HepG2 (cell line): ENCODE measurements at regions not wholly inside any gene's neighbourhood (a gene's known extent, or its start where the extent isn't known, plus 50 kb on each side); places are given as distances from the start of the nearest gene placed in this dataset.

ENCODE experiments used
- E2F5 ChIP-seq: sonication (generic); formaldehyde crosslinking; conservative IDR thresholded peaks from 2 replicates; pipeline ENCODE4 v1.4.0; 2020; ENCODE audit warnings: missing genetic modification reagents
- KIAA2018 ChIP-seq: sonication (generic); formaldehyde crosslinking; IDR thresholded peaks from 2 replicates; pipeline ENCODE4 v1.5.0; 2020; ENCODE audit warnings: mild to moderate bottlenecking, missing genetic modification reagents, borderline replicate concordance
- KLF11 ChIP-seq: IDR thresholded peaks from 2 replicates; pipeline ENCODE4 v1.6.1; 2016; ENCODE audit warnings: missing compliant biosample characterization
- PAWR ChIP-seq: sonication (generic); formaldehyde crosslinking; IDR thresholded peaks from 2 replicates; pipeline ENCODE4 v1.4.0; 2020; ENCODE audit warnings: missing genetic modification reagents, mild to moderate bottlenecking, borderline replicate concordance
- ZBTB37 ChIP-seq: sonication (generic); formaldehyde crosslinking; IDR thresholded peaks from 2 replicates; pipeline ENCODE4 v1.4.0; 2020; ENCODE audit warnings: mild to moderate bottlenecking, missing genetic modification reagents
- TF ChIP-seq, protein P1 (sequence below): sonication (generic); formaldehyde crosslinking; IDR thresholded peaks from 2 replicates; pipeline ENCODE4 v1.9.0; 2021; ENCODE audit warnings: missing genetic modification reagents, mild to moderate bottlenecking, borderline replicate concordance

- TF ChIP-seq KIAA2018 (CRISPR knock-in tag): no peak
- TF ChIP-seq E2F5 (CRISPR knock-in tag): no peak
- no peak for TF ChIP-seq KLF11 (CRISPR knock-in tag)
- no peak for TF ChIP-seq ZBTB37 (CRISPR knock-in tag)
- TF ChIP-seq, protein P1, sequence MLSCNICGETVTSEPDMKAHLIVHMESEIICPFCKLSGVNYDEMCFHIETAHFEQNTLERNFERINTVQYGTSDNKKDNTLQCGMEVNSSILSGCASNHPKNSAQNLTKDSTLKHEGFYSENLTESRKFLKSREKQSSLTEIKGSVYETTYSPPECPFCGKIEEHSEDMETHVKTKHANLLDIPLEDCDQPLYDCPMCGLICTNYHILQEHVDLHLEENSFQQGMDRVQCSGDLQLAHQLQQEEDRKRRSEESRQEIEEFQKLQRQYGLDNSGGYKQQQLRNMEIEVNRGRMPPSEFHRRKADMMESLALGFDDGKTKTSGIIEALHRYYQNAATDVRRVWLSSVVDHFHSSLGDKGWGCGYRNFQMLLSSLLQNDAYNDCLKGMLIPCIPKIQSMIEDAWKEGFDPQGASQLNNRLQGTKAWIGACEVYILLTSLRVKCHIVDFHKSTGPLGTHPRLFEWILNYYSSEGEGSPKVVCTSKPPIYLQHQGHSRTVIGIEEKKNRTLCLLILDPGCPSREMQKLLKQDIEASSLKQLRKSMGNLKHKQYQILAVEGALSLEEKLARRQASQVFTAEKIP (CRISPR knock-in tag): no peak
- no peak for TF ChIP-seq PAWR
Measured at GRCh38 chr2:17270894-17271293, 247.3 kb downstream of the RAD51AP2 start (continued).
